ENCODE measurements at regions not wholly inside any gene's neighbourhood (a gene's known extent, or its start where the extent isn't known, plus 50 kb on each side); places are given as distances from the start of the nearest gene placed in this dataset.

DNA sequence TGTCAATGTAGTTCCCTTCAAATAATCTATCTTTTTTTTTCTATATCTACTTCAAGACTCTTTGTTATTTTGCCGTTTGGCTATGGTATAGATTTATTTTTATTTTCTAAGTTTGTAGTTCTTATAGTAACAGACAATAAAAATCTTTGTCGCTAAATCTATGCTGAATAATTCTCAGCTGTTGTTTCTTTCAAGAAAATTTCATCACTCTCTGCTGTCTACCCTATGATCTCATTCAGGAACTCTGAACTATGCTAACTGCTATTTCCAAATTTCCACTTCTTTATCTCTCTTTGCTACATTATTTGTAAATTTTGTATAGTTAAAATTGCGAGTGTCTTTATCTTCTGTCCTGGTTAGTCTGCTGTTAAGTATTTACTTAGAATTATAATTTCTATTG, 353.6 kb downstream of the LRFN5 start:
- TF ChIP-seq POLR2A (IDR thresholded peaks at IDR 0.05; ENCODE audit: low read depth, low read length) (no peak), POLR2AphosphoS5 (IDR thresholded peaks at IDR 0.05; ENCODE audit: insufficient read depth, low read depth, low read length) (no peak), JUN (IDR thresholded peaks at IDR 0.05; ENCODE audit: borderline replicate concordance, insufficient read depth, insufficient read length, low read depth) (no peak), EZH2 (IDR thresholded peaks at IDR 0.05; ENCODE audit: borderline replicate concordance, low read depth, low read length, severe bottlenecking) (no peak), GATA2 (IDR thresholded peaks at IDR 0.05; ENCODE audit: insufficient read depth, insufficient read length, low read depth, low read length) (no peak), MYC (IDR thresholded peaks at IDR 0.05; ENCODE audit: low read depth, low read length) (no peak), FOS (IDR thresholded peaks at IDR 0.05; ENCODE audit: borderline replicate concordance, insufficient read depth, low read length) (no peak)
- TF ChIP-seq, protein P1, sequence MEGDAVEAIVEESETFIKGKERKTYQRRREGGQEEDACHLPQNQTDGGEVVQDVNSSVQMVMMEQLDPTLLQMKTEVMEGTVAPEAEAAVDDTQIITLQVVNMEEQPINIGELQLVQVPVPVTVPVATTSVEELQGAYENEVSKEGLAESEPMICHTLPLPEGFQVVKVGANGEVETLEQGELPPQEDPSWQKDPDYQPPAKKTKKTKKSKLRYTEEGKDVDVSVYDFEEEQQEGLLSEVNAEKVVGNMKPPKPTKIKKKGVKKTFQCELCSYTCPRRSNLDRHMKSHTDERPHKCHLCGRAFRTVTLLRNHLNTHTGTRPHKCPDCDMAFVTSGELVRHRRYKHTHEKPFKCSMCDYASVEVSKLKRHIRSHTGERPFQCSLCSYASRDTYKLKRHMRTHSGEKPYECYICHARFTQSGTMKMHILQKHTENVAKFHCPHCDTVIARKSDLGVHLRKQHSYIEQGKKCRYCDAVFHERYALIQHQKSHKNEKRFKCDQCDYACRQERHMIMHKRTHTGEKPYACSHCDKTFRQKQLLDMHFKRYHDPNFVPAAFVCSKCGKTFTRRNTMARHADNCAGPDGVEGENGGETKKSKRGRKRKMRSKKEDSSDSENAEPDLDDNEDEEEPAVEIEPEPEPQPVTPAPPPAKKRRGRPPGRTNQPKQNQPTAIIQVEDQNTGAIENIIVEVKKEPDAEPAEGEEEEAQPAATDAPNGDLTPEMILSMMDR (IDR thresholded peaks at IDR 0.05; ENCODE audit: extremely low read depth in 1 of 2, insufficient read depth in 1 of 2, low read depth in 1 of 2, low read length in 2 of 2), result no peak
- TF ChIP-seq, protein P2, sequence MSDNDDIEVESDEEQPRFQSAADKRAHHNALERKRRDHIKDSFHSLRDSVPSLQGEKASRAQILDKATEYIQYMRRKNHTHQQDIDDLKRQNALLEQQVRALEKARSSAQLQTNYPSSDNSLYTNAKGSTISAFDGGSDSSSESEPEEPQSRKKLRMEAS (IDR thresholded peaks at IDR 0.05; ENCODE audit: insufficient read depth, insufficient read length), result no peak
- H3K27me3 ChIP-seq (ENCODE audit: control insufficient read depth in 2 of 2, insufficient read depth in 2 of 2, low read length in 2 of 2), result no peaks in the 10 kb centered on the region
- no peaks in the 10 kb centered on the region for H3K79me2 ChIP-seq (ENCODE audit: control insufficient read depth, insufficient read depth, low read length)
- H3K9ac ChIP-seq (replicated peaks; ENCODE audit: extremely low read depth, insufficient read depth, low read length), result no peak overlapping the region
- no peak overlapping the region for H2AFZ ChIP-seq (ENCODE audit: low read depth, low read length)
- no peaks in the 10 kb centered on the region for H3K9me3 ChIP-seq (replicated peaks; ENCODE audit: control insufficient read depth, insufficient read depth, low read length)
- no peak for FAIRE-seq
- CTCF ChIA-PET, result no interaction called here
- POLR2A ChIA-PET, result no interaction called here
- H3K4me2 ChIP-seq (ENCODE audit: insufficient read depth, low read length), result no peak overlapping the region
- no peak for DNase-seq (ENCODE audit: low read depth, low spot score)
- no peaks in the 10 kb centered on the region for H4K20me1 ChIP-seq (replicated peaks; ENCODE audit: control insufficient read depth, extremely low read depth, insufficient read depth, low read length)
- H3K4me3 ChIP-seq (replicated peaks in 1 of 3; ENCODE audit: insufficient read depth in 1 of 3, low read depth in 1 of 3, low read length in 3 of 3), result no peak overlapping the region
- H3K4me1 ChIP-seq (ENCODE audit: control insufficient read depth, extremely low read depth, insufficient read depth, low read length), result no peaks in the 10 kb centered on the region
- no TSS peak for BruUV-seq (replicated peaks)
- H3K27ac ChIP-seq (ENCODE audit: insufficient read depth, low read depth, low read length), result no peak overlapping the region
- no peaks in the 10 kb centered on the region for H3K9me1 ChIP-seq (replicated peaks; ENCODE audit: control insufficient read depth, extremely low read depth, insufficient read depth, low read length)
- intact Hi-C loops (cut with micrococcal nuclease), result no loop called here
- dilution Hi-C loops (cut with MboI; ENCODE audit: extremely low pct_ligation_motif_present, low sequenced_read_pairs), result no loop called here
- H3K36me3 ChIP-seq (ENCODE audit: control insufficient read depth in 2 of 2, extremely low read depth in 1 of 2, insufficient read depth in 2 of 2, low read length in 2 of 2), result no peaks in the 10 kb centered on the region

Data from endothelial cell of umbilical vein (primary cell).